ENCODE measurements at regions not wholly inside any gene's neighbourhood (a gene's known extent, or its start where the extent isn't known, plus 50 kb on each side); places are given as distances from the start of the nearest gene placed in this dataset.

- TF ChIP-seq SIN3A (IDR thresholded peaks at IDR 0.05; ENCODE audit: borderline replicate concordance, insufficient read depth, low read length): no peak
- no peak for TF ChIP-seq TAF1 (IDR thresholded peaks at IDR 0.05; ENCODE audit: borderline replicate concordance, insufficient read depth, low read length)
- no peak for TF ChIP-seq REST (IDR thresholded peaks at IDR 0.05; ENCODE audit: insufficient read depth in 1 of 2, low read depth in 2 of 2, low read length in 2 of 2)
- no peak for TF ChIP-seq POLR2AphosphoS5 (IDR thresholded peaks at IDR 0.05; ENCODE audit: low read depth, low read length)
- no peak for TF ChIP-seq FOXP2 (optimal IDR thresholded peaks at IDR 0.05; ENCODE audit: borderline replicate concordance, extremely low read depth, extremely low read length, insufficient read depth)
These were observed 61.4 kb downstream of the TMEM100 start for GRCh38 chr17:55661256-55661758.

GRCh38 chr17:55660178-55660886, 62.3 kb downstream of the TMEM100 start:
- TF ChIP-seq FOXP2 (optimal IDR thresholded peaks at IDR 0.05; ENCODE audit: borderline replicate concordance, extremely low read depth, extremely low read length, insufficient read depth) (no peak), REST (IDR thresholded peaks at IDR 0.05; ENCODE audit: insufficient read depth in 1 of 2, low read depth in 2 of 2, low read length in 2 of 2) (peak in 1 of 2 experiments; percentile 27; a peak in 1 of 4 replicates), POLR2AphosphoS5 (IDR thresholded peaks at IDR 0.05; ENCODE audit: low read depth, low read length) (no peak), SIN3A (IDR thresholded peaks at IDR 0.05; ENCODE audit: borderline replicate concordance, insufficient read depth, low read length) (no peak)

GRCh38 chr17:55659661-55660060, 63.0 kb downstream of the TMEM100 start:
- TF ChIP-seq POLR2AphosphoS5 (IDR thresholded peaks at IDR 0.05; ENCODE audit: low read depth, low read length): no peak
- TF ChIP-seq REST (IDR thresholded peaks at IDR 0.05; ENCODE audit: insufficient read depth in 1 of 2, low read depth in 2 of 2, low read length in 2 of 2): no peak
- TF ChIP-seq FOXP2 (optimal IDR thresholded peaks at IDR 0.05; ENCODE audit: borderline replicate concordance, extremely low read depth, extremely low read length, insufficient read depth): no peak
- TF ChIP-seq SIN3A (IDR thresholded peaks at IDR 0.05; ENCODE audit: borderline replicate concordance, insufficient read depth, low read length): no peak
- TF ChIP-seq TAF1 (IDR thresholded peaks at IDR 0.05; ENCODE audit: borderline replicate concordance, insufficient read depth, low read length): no peak

GRCh38 chr17:55655777-55656176, 66.9 kb downstream of the TMEM100 start:
- TF ChIP-seq REST (IDR thresholded peaks at IDR 0.05; ENCODE audit: insufficient read depth in 1 of 2, low read depth in 2 of 2, low read length in 2 of 2) (no peak), SIN3A (IDR thresholded peaks at IDR 0.05; ENCODE audit: borderline replicate concordance, insufficient read depth, low read length) (no peak), FOXP2 (optimal IDR thresholded peaks at IDR 0.05; ENCODE audit: borderline replicate concordance, extremely low read depth, extremely low read length, insufficient read depth) (no peak), TAF1 (IDR thresholded peaks at IDR 0.05; ENCODE audit: borderline replicate concordance, insufficient read depth, low read length) (no peak), POLR2AphosphoS5 (IDR thresholded peaks at IDR 0.05; ENCODE audit: low read depth, low read length) (no peak)
